ENCODE measurements at regions not wholly inside any gene's neighbourhood (a gene's known extent, or its start where the extent isn't known, plus 50 kb on each side); places are given as distances from the start of the nearest gene placed in this dataset.

GRCh38 chr13:59201841-59202240 is 961.9 kb downstream of the DIAPH3 start:
- TF ChIP-seq GTF3A (CRISPR knock-in tag; conservative IDR thresholded peaks at IDR 0.05), result no peak
- TF ChIP-seq JUNB (CRISPR knock-in tag; IDR thresholded peaks at IDR 0.05; ENCODE audit: borderline replicate concordance), result no peak
- TF ChIP-seq TRAFD1 (CRISPR knock-in tag; IDR thresholded peaks at IDR 0.05; ENCODE audit: borderline replicate concordance), result no peak
- TF ChIP-seq ESRRA (CRISPR knock-in tag; IDR thresholded peaks at IDR 0.05; ENCODE audit: low read depth), result no peak
- no peak for TF ChIP-seq MEIS2 (CRISPR knock-in tag; IDR thresholded peaks at IDR 0.05)
- TF ChIP-seq FIP1L1 (IDR thresholded peaks at IDR 0.05; ENCODE audit: borderline replicate concordance, insufficient read depth, low read depth, low read length), result no peak
- no peak for TF ChIP-seq PRDM4 (CRISPR knock-in tag; IDR thresholded peaks at IDR 0.05; ENCODE audit: borderline replicate concordance)
- TF ChIP-seq POLR2AphosphoS5 (IDR thresholded peaks at IDR 0.05; ENCODE audit: low read depth, low read length), result no peak
- no peak for TF ChIP-seq SOX5 (CRISPR knock-in tag; IDR thresholded peaks at IDR 0.05; ENCODE audit: borderline replicate concordance)
- no peak for TF ChIP-seq ZNF263 (CRISPR knock-in tag; IDR thresholded peaks at IDR 0.05)
- no peak for TF ChIP-seq REST (IDR thresholded peaks at IDR 0.05; ENCODE audit: borderline replicate concordance in 1 of 2, low read depth in 1 of 2, low read length in 2 of 2)
- no peak for TF ChIP-seq ZNF10 (CRISPR knock-in tag; IDR thresholded peaks at IDR 0.05; ENCODE audit: borderline replicate concordance, low read depth)
- TF ChIP-seq FOXA1 (IDR thresholded peaks at IDR 0.05), result no peak
- no peak for TF ChIP-seq FOXA1 (CRISPR knock-in tag; IDR thresholded peaks at IDR 0.05)

Data from HepG2 (cell line).